GM18505 (cell line): ENCODE measurements at regions not wholly inside any gene's neighbourhood (a gene's known extent, or its start where the extent isn't known, plus 50 kb on each side); places are given as distances from the start of the nearest gene placed in this dataset.

ENCODE experiments used
- ATAC-seq: cut with Tn5 transposase; IDR thresholded peaks from one replicate; pipeline ENCODE4 v1.9.1; 2021; ENCODE audit not compliant: unreplicated experiment
- POLR2A ChIP-seq: IDR thresholded peaks from 4 replicates; pipeline ENCODE4 v1.6.1; 2011; ENCODE audit warnings: borderline replicate concordance; ENCODE audit not compliant: insufficient read depth, insufficient read length; ENCODE audit errors: extremely low read depth

- no peak for TF ChIP-seq POLR2A
Measured at GRCh38 chr6:147903321-147903720, 394.8 kb downstream of the SAMD5 start.

DNA sequence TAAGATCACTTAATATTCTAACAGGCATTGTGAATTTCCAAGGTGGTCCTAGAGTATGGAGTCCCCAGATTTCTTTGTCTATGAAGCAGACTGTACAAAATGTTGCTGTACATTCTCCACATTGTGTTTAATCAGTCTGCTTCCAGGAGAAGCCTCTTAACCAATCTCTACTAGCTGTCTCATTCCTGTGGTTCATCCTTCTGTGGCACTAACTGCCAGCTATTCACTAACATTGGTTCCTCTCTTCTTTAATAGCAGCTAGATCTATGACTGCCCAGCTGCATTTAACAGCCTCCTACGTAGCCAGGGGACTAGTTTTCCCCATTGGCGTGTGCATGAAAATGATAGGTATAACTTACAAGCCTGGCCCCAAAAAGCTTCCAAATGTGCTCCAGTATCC is 395.4 kb downstream of the SAMD5 start:
- TF ChIP-seq POLR2A = no peak
- ATAC-seq = no peak

More at GRCh38 chr6:147903321-147903720, 394.8 kb downstream of the SAMD5 start:
- no peak for ATAC-seq

- ATAC-seq = no peak
- no peak for TF ChIP-seq POLR2A
Measured at GRCh38 chr6:147904416-147904815, 395.9 kb downstream of the SAMD5 start.

- TF ChIP-seq POLR2A = no peak
- ATAC-seq = no peak
Measured at GRCh38 chr6:147905711-147906110, 397.2 kb downstream of the SAMD5 start.

DNA sequence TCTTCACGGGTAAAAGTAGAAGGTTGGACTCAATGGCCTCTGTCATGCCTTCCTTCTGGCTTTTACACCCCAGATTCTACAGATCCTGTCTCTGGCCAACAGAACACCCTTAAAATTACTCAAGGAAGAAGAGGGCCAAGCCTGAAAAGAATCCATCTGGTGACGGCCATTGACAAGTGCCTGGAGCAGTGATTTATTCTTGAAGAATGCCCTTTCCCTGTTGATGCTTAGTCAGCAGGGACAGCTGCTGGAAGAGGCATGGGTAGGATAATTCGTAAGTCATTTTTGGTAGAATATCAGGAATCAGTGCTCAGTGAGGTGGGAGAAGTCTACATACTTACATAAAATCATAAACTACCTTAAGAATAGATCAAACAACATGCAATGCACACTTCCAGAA is 397.9 kb downstream of the SAMD5 start:
- ATAC-seq = no peak

GRCh38 chr6:147909640-147910039 is 401.1 kb downstream of the SAMD5 start:
- ATAC-seq = no peak
- no peak for TF ChIP-seq POLR2A

More for the DNA sequence above, 397.9 kb downstream of the SAMD5 start:
- TF ChIP-seq POLR2A = no peak

GRCh38 chr6:147910281-147910680 is 401.8 kb downstream of the SAMD5 start:
- TF ChIP-seq POLR2A = no peak
- no peak for ATAC-seq

DNA sequence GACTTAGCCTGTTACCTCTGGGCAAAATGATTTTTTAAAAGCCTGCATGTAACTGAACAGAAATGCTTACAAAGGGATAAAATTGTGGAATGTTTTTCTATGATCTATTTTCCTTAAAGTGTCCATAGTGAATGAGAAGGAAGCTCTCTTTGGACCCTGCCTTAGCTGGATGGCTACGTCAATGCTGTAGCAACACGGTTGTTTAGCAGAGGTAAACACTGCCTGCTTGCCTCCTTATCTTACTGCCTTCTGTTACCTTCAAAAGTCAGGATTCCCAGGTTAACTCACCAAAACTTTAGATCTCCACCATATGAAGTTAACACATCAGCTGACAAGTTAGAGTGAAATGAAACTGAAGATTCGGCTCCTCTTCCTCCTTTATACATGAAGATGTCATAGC is 402.6 kb downstream of the SAMD5 start:
- no peak for ATAC-seq
- TF ChIP-seq POLR2A = no peak

DNA sequence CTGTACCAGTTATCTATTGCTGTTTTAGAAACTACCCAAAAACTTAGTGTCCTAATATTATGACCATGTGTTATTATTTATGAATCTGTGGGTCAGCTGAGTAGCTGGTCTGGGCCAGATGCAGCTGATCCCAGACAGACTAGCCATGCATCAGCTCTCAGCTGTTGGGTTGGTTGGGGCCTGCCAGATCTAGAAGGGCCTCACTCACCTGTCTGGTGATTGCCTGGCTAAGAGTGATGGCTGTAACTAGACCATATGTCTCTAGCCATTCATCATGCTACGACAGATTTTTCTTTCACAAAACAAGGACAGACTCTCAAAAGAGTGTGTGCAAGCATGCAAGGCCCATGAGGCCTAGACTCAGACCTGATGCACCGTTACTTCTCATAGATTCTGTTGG is 403.2 kb downstream of the SAMD5 start:
- TF ChIP-seq POLR2A = no peak
- no peak for ATAC-seq

GRCh38 chr6:147922799-147923198 is 414.3 kb downstream of the SAMD5 start:
- ATAC-seq = no peak

DNA sequence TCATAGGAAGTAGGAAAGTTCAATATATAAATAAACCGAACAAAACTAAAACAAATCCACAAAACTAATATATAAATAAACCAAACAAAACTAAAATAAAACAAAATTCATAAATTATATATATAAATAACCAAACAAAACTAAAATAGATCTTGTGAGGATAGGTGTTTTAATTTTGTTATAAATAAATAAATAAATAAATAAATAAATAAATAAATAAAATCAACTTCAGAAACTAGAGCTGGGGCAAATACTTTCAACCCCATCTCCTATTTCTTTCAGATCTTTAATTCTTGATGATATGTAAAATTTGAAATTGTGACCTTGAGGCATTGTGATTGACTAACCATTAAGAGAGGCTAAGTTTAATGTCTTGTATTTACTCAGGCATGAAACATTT is 416.1 kb downstream of the SAMD5 start:
- TF ChIP-seq POLR2A = no peak

More at GRCh38 chr6:147922799-147923198, 414.3 kb downstream of the SAMD5 start:
- TF ChIP-seq POLR2A = no peak

DNA sequence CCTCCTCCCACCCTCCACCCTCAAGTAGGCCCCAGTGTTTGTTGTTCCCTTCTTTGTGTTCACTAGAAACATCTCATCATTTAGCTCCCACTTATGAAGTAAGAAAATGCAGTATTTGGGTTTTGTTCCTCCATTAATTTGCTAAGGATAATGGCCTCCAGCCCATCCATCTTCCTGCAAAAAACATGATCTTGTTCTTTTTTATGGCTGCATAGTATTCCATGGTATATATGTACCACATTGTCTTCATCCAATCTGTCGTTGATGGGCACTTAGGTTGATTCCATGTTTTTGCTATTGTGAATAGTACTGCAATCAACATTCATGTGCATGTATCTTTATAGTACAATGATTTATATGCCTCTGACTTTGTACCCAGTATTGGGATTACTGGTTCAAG is 416.8 kb upstream of the SASH1 start:
- no peak for TF ChIP-seq POLR2A
- no peak for ATAC-seq

More for the DNA sequence above, 416.1 kb downstream of the SAMD5 start:
- ATAC-seq = no peak

GRCh38 chr6:147930745-147931144 is 411.9 kb upstream of the SASH1 start:
- TF ChIP-seq POLR2A = no peak
- no peak for ATAC-seq

- no peak for ATAC-seq
- no peak for TF ChIP-seq POLR2A
Measured at GRCh38 chr6:147933224-147933623, 409.4 kb upstream of the SASH1 start.

DNA sequence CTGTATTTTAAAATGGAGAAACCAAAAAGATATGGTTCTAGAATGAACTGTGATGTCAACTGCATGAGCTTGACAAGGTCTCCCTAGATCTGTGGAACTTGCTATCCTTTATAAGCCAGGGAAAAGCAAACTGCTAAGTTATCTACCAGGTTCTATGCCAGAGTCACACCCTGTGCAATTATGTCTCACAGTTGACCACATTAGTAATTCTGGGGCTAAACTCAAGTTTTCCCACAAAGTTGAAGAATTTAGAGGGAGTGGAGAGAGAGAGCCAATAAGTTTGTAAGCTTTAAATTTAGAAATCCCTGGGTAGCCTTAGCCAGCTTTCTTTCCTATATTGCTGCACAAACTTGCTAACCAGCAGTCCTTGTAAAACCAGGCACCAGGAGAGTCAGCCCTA is 407.0 kb upstream of the SASH1 start:
- no peak for ATAC-seq
- TF ChIP-seq POLR2A = no peak
